Endothelial cell of hepatic sinusoid (primary cell): ENCODE measurements at regions not wholly inside any gene's neighbourhood (a gene's known extent, or its start where the extent isn't known, plus 50 kb on each side); places are given as distances from the start of the nearest gene placed in this dataset.

Experiments used
- in situ Hi-C: cut with HindIII; loops from 2 replicates; pipeline ENCODE4 v1.10.0; 2017; ENCODE audit warnings: low sequenced_read_pairs

- in situ Hi-C loops: no loop called here
Observed at GRCh38 chr6:33967966-33968724, 164.3 kb upstream of the MLN start.

GRCh38 chr6:33967265-33967767 is 163.5 kb upstream of the MLN start:
- in situ Hi-C loops: no loop called here

- in situ Hi-C loops: no loop called here
Observed at GRCh38 chr6:33966536-33966935, 162.7 kb upstream of the MLN start.

- in situ Hi-C loops: no loop called here
Observed at GRCh38 chr6:33965766-33966165, 162.0 kb upstream of the MLN start.

- in situ Hi-C loops: no loop called here
Observed at GRCh38 chr6:33964387-33964786, 160.6 kb upstream of the MLN start.

GRCh38 chr6:33963136-33963750 is 159.4 kb upstream of the MLN start:
- in situ Hi-C loops: no loop called here

- in situ Hi-C loops: no loop called here
Observed at GRCh38 chr6:33962246-33963027, 158.6 kb upstream of the MLN start.

- in situ Hi-C loops: no loop called here
Observed at GRCh38 chr6:33961691-33962090, 157.9 kb upstream of the MLN start.

- in situ Hi-C loops: no loop called here
Observed at GRCh38 chr6:33960345-33961313, 156.8 kb upstream of the MLN start.

GRCh38 chr6:33959661-33960344 is 156.0 kb upstream of the MLN start:
- in situ Hi-C loops: no loop called here

- in situ Hi-C loops: no loop called here
Observed at GRCh38 chr6:33959329-33959651, 155.5 kb upstream of the MLN start.

- in situ Hi-C loops: no loop called here
Observed at GRCh38 chr6:33958526-33959328, 154.9 kb upstream of the MLN start.

- in situ Hi-C loops: no loop called here
Observed at GRCh38 chr6:33957892-33958525, 154.2 kb upstream of the MLN start.

GRCh38 chr6:33957131-33957891 is 153.5 kb upstream of the MLN start:
- in situ Hi-C loops: no loop called here

- in situ Hi-C loops: no loop called here
Observed at GRCh38 chr6:33956206-33956605, 152.4 kb upstream of the MLN start.

- in situ Hi-C loops: no loop called here
Observed at GRCh38 chr6:33955566-33955965, 151.8 kb upstream of the MLN start.

GRCh38 chr6:33954453-33954852 is 150.7 kb upstream of the MLN start:
- in situ Hi-C loops: no loop called here

- in situ Hi-C loops: no loop called here
Observed at GRCh38 chr6:33953171-33953570, 149.4 kb upstream of the MLN start.
